A673 (cell line): ENCODE measurements at regions not wholly inside any gene's neighbourhood (a gene's known extent, or its start where the extent isn't known, plus 50 kb on each side); places are given as distances from the start of the nearest gene placed in this dataset.

Source experiments
- BruUV-seq: library from RNA; stranded (reverse); fragments of 400-500 nt; replicated peaks from 2 replicates; lab custom pipeline; 2021; lab: Mats Ljungman, UMichigan
- CTCF ChIA-PET: fragments of 300-600 bp; sonication (Branson Sonifier 250); formaldehyde crosslinking; loops from one replicate; lab custom pipeline; 2022; ENCODE audit warnings: antibody characterized with exemption; lab: Charles Lee
- POLR2A ChIA-PET: fragments of 300-600 bp; sonication (Branson Sonifier 250); formaldehyde crosslinking; loops from one replicate; lab custom pipeline; 2022; ENCODE audit warnings: antibody characterized with exemption; ENCODE audit not compliant: low non-redundant PET; lab: Charles Lee
- DNase-seq: peaks from one replicate; pipeline ENCODE4 v3.0.0-alpha.2; 2015; ENCODE audit warnings: low spot score
- H3K27ac ChIP-seq: fragments of 200-600 bp; sonication (generic); 2 replicates; pipeline ENCODE4 v1.5.1; 2016; ENCODE audit warnings: mixed run types, low read depth, mild to moderate bottlenecking, mixed read lengths, antibody characterized with exemption, low read length; ENCODE audit not compliant: poor library complexity, severe bottlenecking
- H3K27me3 ChIP-seq: fragments of 200-600 bp; sonication (generic); replicated peaks from 2 replicates; pipeline ENCODE4 v1.6.1; 2017; ENCODE audit warnings: mixed run types, low read depth, mild to moderate bottlenecking, mixed read lengths, antibody characterized with exemption, low read length; ENCODE audit not compliant: insufficient read depth, poor library complexity
- H3K36me3 ChIP-seq: fragments of 200-600 bp; sonication (generic); 2 replicates; pipeline ENCODE4 v1.6.1; 2016; ENCODE audit warnings: mixed run types, mild to moderate bottlenecking, mixed read lengths, antibody characterized with exemption, low read length; ENCODE audit not compliant: insufficient read depth, poor library complexity, severe bottlenecking
- H3K4me1 ChIP-seq: fragments of 200-600 bp; sonication (generic); 2 replicates; pipeline ENCODE4 v1.6.1; 2017; ENCODE audit warnings: mixed run types, mild to moderate bottlenecking, mixed read lengths, antibody characterized with exemption, low read length; ENCODE audit not compliant: insufficient read depth, poor library complexity, severe bottlenecking
- H3K4me3 ChIP-seq: fragments of 200-600 bp; sonication (generic); 2 replicates; pipeline ENCODE4 v1.5.1; 2016; ENCODE audit warnings: low read depth, mixed run types, mild to moderate bottlenecking, mixed read lengths, low read length; ENCODE audit not compliant: poor library complexity, severe bottlenecking
- H3K9me3 ChIP-seq: fragments of 200-600 bp; sonication (generic); 2 replicates; pipeline ENCODE4 v1.6.1; 2016; ENCODE audit warnings: mixed run types, low read depth, mild to moderate bottlenecking, mixed read lengths, antibody characterized with exemption, low read length; ENCODE audit not compliant: poor library complexity, severe bottlenecking
- CTCF ChIP-seq: fragments of 300-800, 200-600 bp; sonication (generic); conservative IDR thresholded peaks from 2 replicates; pipeline ENCODE4 v1.5.1; 2017; ENCODE audit warnings: low read depth, mild to moderate bottlenecking, antibody characterized with exemption, low read length, moderate library complexity, mixed read lengths
- EZH2 ChIP-seq: fragments of 200-600 bp; sonication (generic); IDR thresholded peaks from 2 replicates; pipeline ENCODE4 v1.6.1; 2017; ENCODE audit warnings: borderline replicate concordance, low read depth, mild to moderate bottlenecking, mixed read lengths, antibody characterized with exemption, low read length; ENCODE audit not compliant: poor library complexity, severe bottlenecking
- intact Hi-C: fragments of 100-400 bp; cut with micrococcal nuclease; formaldehyde crosslinking; loops from one replicate; pipeline ENCODE4 v1.10.0; 2022; ENCODE audit not compliant: unreplicated experiment

GRCh38 chr4:117412661-117413060 is 327.3 kb upstream of the TRAM1L1 start:
- H3K27ac ChIP-seq: no peak overlapping the region
- ChIA-PET CTCF (no interaction called here), POLR2A (no interaction called here)
- no peak overlapping the region for H3K4me3 ChIP-seq
- H3K27me3 ChIP-seq: no peaks in the 10 kb centered on the region
- no peak for DNase-seq
- H3K9me3 ChIP-seq: no peaks in the 10 kb centered on the region
- BruUV-seq: no TSS peak
- TF ChIP-seq EZH2: no peak
- no peak for TF ChIP-seq CTCF
- H3K36me3 ChIP-seq: no peaks in the 10 kb centered on the region
- no peaks in the 10 kb centered on the region for H3K4me1 ChIP-seq
- intact Hi-C loops: no loop called here

GRCh38 chr4:117417856-117418255 is 332.5 kb upstream of the TRAM1L1 start:
- TF ChIP-seq CTCF (no peak), EZH2 (no peak)
- H3K4me1 ChIP-seq: no peaks in the 10 kb centered on the region
- ChIA-PET CTCF (no interaction called here), POLR2A (no interaction called here)
- no peak overlapping the region for H3K27ac ChIP-seq
- no peaks in the 10 kb centered on the region for H3K27me3 ChIP-seq
- no peak overlapping the region for H3K4me3 ChIP-seq
- no peaks in the 10 kb centered on the region for H3K36me3 ChIP-seq
- intact Hi-C loops: no loop called here
- no peak for DNase-seq
- no TSS peak for BruUV-seq
- H3K9me3 ChIP-seq: no peaks in the 10 kb centered on the region

GRCh38 chr4:117420948-117421347 is 335.6 kb upstream of the TRAM1L1 start:
- H3K4me1 ChIP-seq: no peaks in the 10 kb centered on the region
- no peaks in the 10 kb centered on the region for H3K27me3 ChIP-seq
- no peak overlapping the region for H3K27ac ChIP-seq
- ChIA-PET POLR2A (no interaction called here), CTCF (no interaction called here)
- no peaks in the 10 kb centered on the region for H3K9me3 ChIP-seq
- no peak for DNase-seq
- no peak overlapping the region for H3K4me3 ChIP-seq
- TF ChIP-seq CTCF: no peak
- intact Hi-C loops: no loop called here
- BruUV-seq: no TSS peak
- H3K36me3 ChIP-seq: no peaks in the 10 kb centered on the region
